ENCODE measurements at regions not wholly inside any gene's neighbourhood (a gene's known extent, or its start where the extent isn't known, plus 50 kb on each side); places are given as distances from the start of the nearest gene placed in this dataset.
"Not testable (repeated sequence)": the region's sequence is repeated elsewhere in the genome, so short reads cannot be mapped to it uniquely, and the experiment has no call there.

DNA sequence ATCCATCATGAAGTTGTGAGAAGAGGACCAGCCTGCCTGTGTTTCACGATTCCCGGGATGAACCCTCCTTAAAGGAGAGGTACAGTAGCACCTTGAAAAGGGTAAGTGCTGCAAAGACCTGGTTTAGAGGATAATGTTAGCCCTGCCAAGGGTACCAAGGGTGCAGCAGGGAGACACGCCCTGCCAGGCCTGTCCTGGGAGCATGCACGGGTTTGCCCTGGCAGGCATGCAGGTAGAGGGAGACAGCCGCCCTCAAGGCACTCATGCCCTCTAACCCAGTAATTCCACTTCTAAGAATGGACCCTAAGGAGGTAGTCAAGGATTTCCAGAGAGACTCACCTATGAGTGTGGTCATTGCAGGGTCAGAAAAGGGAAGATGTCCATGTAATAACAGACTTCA is 65.0 kb downstream of the DIO3 start:
- Histone ChIP-seq H3K27ac (ENCODE audit: low read length) (no peak overlapping the region), H3K4me3 (ENCODE audit: low read length) (no peak overlapping the region), H3K4me1 (ENCODE audit: control insufficient read depth, insufficient read depth, low read length) (no peaks in the 10 kb centered on the region), H3K9me3 (ENCODE audit: control insufficient read depth, low read length) (no peaks in the 10 kb centered on the region), H3K27me3 (ENCODE audit: control insufficient read depth, insufficient read depth) (no peaks in the 10 kb centered on the region)
- intact Hi-C loops (cut with DNase I), result loop anchor here in 3 of 4 donors (5.0 to 10.0 kb wide), 4 partner anchors 782 to 1242 kb away; no protein-coding TSS in a partner anchor
- ATAC-seq, result no peak
- WGBS, result 89% methylated on average over 5 of the region's 5 CpGs
- DNase-seq, result no peak

GRCh38 chr14:101627915-101628262 is 66.6 kb downstream of the DIO3 start:
- no peak for ATAC-seq

GRCh38 chr14:101628471-101628966 is 67.2 kb downstream of the DIO3 start:
- Histone ChIP-seq H3K9me3 (ENCODE audit: control insufficient read depth, low read length) (no peaks in the 10 kb centered on the region), H3K4me3 (ENCODE audit: low read length) (no peak overlapping the region), H3K27me3 (ENCODE audit: control insufficient read depth, insufficient read depth) (no peaks in the 10 kb centered on the region), H3K4me1 (ENCODE audit: control insufficient read depth, insufficient read depth, low read length) (no peaks in the 10 kb centered on the region), H3K27ac (ENCODE audit: low read length) (no peak overlapping the region)
- peak; percentile 80 to 90 (median 90) for DNase-seq
- intact Hi-C loops (cut with DNase I), result loop anchor here in 3 of 4 donors (2.0 to 10.0 kb wide), 5 partner anchors 784 to 1244 kb away; no protein-coding TSS in a partner anchor
- 5% methylated on average over 44 of the region's 44 CpGs for WGBS
- ATAC-seq, result peak; percentile 88 to 92

More at GRCh38 chr14:101627915-101628262, 66.6 kb downstream of the DIO3 start:
- H3K4me3 ChIP-seq (ENCODE audit: low read length), result no peak overlapping the region
- H3K27me3 ChIP-seq (ENCODE audit: control insufficient read depth, insufficient read depth), result no peaks in the 10 kb centered on the region
- 57% methylated on average over 16 of the region's 16 CpGs for WGBS
- H3K27ac ChIP-seq (ENCODE audit: low read length), result no peak overlapping the region
- DNase-seq, result peak in 1 of 3 donors; percentile 50
- H3K9me3 ChIP-seq (ENCODE audit: control insufficient read depth, low read length), result no peaks in the 10 kb centered on the region
- intact Hi-C loops (cut with DNase I), result loop anchor here in 3 of 4 donors (2.0 to 10.0 kb wide), 5 partner anchors 783 to 1243 kb away; no protein-coding TSS in a partner anchor
- H3K4me1 ChIP-seq (ENCODE audit: control insufficient read depth, insufficient read depth, low read length), result no peaks in the 10 kb centered on the region

DNA sequence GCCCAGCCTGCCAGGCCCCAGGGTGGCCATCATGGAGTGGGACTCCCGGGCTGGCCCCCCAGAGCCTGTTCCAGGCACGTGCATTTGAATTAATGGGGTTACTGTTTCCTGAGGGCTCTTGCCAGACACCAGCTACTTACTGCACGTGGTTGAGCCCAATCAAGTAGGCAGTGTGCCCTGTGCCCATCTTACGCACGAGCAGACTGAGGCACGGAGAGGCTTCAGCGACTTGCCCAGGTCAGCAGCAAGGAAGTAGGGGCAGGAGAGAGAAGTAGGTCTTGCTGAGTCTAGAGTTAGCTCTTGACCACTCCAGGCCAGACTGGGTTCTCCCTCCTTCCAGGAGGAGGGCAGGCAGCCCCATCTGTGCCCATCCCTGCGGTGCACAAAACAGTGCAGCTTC is 67.7 kb downstream of the DIO3 start:
- intact Hi-C loops (cut with DNase I), result loop anchor here in 3 of 4 donors (2.0 to 10.0 kb wide), 5 partner anchors 784 to 1244 kb away; no protein-coding TSS in a partner anchor
- Histone ChIP-seq H3K27me3 (ENCODE audit: control insufficient read depth, insufficient read depth) (no peaks in the 10 kb centered on the region), H3K4me1 (ENCODE audit: control insufficient read depth, insufficient read depth, low read length) (no peaks in the 10 kb centered on the region), H3K4me3 (ENCODE audit: low read length) (no peak overlapping the region), H3K27ac (ENCODE audit: low read length) (no peak overlapping the region), H3K9me3 (ENCODE audit: control insufficient read depth, low read length) (no peaks in the 10 kb centered on the region)
- ATAC-seq (no peak), DNase-seq (no peak)
- 70% methylated on average over 8 of the region's 8 CpGs for WGBS

DNA sequence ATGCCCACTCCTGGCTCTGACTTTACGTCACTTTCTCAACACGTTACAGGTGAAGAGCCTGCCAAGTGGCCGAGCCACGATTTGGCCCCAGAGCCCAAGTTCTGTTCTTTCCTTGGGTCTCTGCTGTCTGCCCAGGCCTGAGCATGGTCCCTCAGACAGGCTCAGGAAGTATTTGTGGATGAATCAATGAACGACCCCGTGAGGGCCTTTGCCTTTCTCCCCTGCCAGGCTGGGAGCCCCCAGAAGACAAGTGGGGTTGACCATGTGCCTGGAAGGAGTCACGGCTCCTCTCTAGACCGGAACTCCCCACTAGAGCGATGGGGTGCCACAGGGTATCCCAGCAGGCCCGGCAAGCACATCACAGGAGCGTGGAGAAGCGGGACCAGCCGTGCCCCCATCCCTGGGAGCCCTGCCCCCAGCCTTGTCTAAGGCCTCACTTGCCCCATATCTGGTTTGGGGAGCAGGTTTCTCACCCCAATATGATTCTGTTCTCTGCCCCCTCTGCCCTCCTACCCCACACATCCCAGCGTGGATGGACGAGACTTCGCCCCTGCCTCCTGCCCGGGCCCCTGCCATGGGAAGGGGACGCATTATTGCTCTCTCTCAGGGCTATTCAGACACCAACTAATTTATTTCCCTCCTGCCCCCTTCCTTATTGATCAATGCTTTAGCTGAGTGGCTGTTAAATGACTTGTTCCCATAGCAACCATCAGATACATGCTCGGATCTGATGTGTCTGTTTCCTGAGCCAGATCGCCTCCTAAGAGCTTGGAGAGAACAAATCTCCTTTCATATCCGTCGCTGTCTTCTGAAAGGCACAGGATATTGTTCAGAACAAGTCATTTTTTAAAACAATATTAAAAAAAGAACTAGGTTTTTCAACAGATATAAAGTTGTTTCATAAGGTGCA is 69.0 kb downstream of the DIO3 start:
- H3K27me3 ChIP-seq (ENCODE audit: control insufficient read depth, insufficient read depth), result no peaks in the 10 kb centered on the region
- WGBS, result 84% methylated on average over 22 of the region's 22 CpGs
- H3K4me1 ChIP-seq (ENCODE audit: control insufficient read depth, insufficient read depth, low read length), result no peaks in the 10 kb centered on the region
- DNase-seq, result no peak
- ATAC-seq, result no peak
- intact Hi-C loops (cut with DNase I), result loop anchor here in 1 of 4 donors (5.0 kb wide), 1 partner anchor 1248 kb away; no protein-coding TSS in a partner anchor
- H3K4me3 ChIP-seq (ENCODE audit: low read length), result no peak overlapping the region
- H3K27ac ChIP-seq (ENCODE audit: low read length), result no peak overlapping the region
- no peaks in the 10 kb centered on the region for H3K9me3 ChIP-seq (ENCODE audit: control insufficient read depth, low read length)

DNA sequence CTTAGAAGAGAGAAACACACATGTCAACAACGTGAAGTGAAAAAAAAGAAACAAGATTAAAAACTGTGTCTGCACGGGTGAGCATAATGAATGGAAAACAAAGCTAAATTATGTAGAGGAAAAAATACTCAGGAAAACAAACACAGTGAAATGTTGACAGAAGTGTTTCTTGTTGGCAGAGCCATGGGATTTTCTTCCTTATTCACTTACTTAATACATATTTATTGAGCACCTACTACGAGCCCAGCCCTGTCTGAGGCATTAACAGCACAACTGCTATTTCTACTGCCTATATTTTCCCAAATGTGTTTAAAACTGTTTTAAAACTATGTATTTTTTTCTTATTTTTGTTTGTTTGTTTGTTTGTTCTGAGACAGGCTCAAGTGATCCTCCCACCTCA is 69.9 kb downstream of the DIO3 start:
- Histone ChIP-seq H3K4me3 (ENCODE audit: low read length) (no peak overlapping the region), H3K27me3 (ENCODE audit: control insufficient read depth, insufficient read depth) (no peaks in the 10 kb centered on the region), H3K9me3 (ENCODE audit: control insufficient read depth, low read length) (no peaks in the 10 kb centered on the region), H3K4me1 (ENCODE audit: control insufficient read depth, insufficient read depth, low read length) (no peaks in the 10 kb centered on the region), H3K27ac (ENCODE audit: low read length) (no peak overlapping the region)
- intact Hi-C loops (cut with DNase I), result loop anchor here in 1 of 4 donors (5.0 kb wide), 1 partner anchor 1249 kb away; no protein-coding TSS in a partner anchor
- ATAC-seq (no peak), DNase-seq (no peak)
- WGBS, result 79% methylated on average over 3 of the region's 3 CpGs

DNA sequence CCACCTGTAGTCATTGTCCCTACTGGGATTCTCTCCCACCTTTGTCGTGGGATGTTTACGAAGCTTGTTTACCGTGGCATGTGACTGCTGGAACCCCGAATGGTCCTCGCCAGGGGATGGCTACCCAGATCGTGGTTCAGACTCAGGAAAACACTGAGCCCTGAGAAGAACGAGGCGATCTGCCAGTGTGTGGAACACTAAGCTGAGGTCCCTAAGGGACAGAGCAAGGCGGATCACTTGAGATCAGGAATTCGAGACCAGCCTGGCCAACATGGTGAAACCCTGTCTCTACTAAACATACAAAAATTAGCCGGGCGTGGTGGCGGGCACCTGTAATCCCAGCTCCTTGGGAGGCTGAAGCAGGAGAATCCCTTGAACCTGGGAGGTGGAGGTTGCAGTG is 70.7 kb downstream of the DIO3 start:
- H3K4me1 ChIP-seq (ENCODE audit: control insufficient read depth, insufficient read depth, low read length); ATAC-seq; H3K9me3 ChIP-seq (ENCODE audit: control insufficient read depth, low read length); H3K27ac ChIP-seq (ENCODE audit: low read length); H3K27me3 ChIP-seq (ENCODE audit: control insufficient read depth, insufficient read depth); DNase-seq; H3K4me3 ChIP-seq (ENCODE audit: low read length): not testable (repeated sequence)
- WGBS, result 86% methylated on average over 13 of the region's 13 CpGs
- intact Hi-C loops (cut with DNase I), result loop anchor here in 1 of 4 donors (5.0 kb wide), 1 partner anchor 1250 kb away; no protein-coding TSS in a partner anchor

DNA sequence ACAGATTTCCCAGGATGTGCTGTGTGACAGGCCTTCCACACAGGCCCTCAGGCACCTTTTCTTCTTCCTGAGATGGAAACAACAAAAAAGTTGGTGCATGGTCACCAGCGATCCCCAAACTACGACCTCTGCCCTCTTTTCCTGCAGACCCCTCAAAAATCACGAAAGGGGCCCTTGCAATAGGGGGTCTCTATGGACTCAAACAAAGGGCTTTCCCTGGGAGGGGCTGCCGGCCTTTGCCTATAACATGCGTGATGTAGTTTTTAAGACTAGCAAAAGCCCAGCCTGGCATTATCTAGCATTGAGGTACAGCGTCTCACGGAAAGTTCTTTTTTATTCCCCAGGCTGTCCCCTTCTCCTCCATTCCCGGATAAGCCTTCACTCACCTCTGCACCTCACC is 71.2 kb downstream of the DIO3 start:
- H3K9me3 ChIP-seq (ENCODE audit: control insufficient read depth, low read length), result no peaks in the 10 kb centered on the region
- H3K4me1 ChIP-seq (ENCODE audit: control insufficient read depth, insufficient read depth, low read length), result no peaks in the 10 kb centered on the region
- DNase-seq (no peak), ATAC-seq (no peak)
- intact Hi-C loops (cut with DNase I), result loop anchor here in 1 of 4 donors (5.0 kb wide), 1 partner anchor 1250 kb away; no protein-coding TSS in a partner anchor
- H3K4me3 ChIP-seq (ENCODE audit: low read length), result no peak overlapping the region
- H3K27ac ChIP-seq (ENCODE audit: low read length), result no peak overlapping the region
- no peaks in the 10 kb centered on the region for H3K27me3 ChIP-seq (ENCODE audit: control insufficient read depth, insufficient read depth)
- 84% methylated on average over 8 of the region's 8 CpGs for WGBS

DNA sequence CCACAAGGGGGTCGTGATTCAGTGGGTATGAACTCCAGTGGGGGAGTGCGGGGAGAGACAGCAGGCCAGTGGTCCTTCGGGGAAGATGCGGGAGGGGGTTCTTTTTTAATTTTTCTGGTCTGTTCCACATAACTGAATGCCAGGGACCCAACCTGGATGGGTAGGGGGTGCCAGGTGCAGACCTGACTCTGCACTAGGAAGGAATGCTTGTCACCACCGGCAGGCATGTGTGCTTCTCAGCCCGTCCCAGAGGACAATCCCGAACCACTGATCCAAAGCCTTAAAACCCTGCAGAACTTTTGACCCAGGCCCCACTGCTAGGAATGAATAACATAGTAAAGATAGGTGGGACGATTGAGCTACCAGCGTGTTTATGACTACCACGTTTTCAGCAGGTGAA is 72.0 kb downstream of the DIO3 start:
- no peaks in the 10 kb centered on the region for H3K9me3 ChIP-seq (ENCODE audit: control insufficient read depth, low read length)
- intact Hi-C loops (cut with DNase I), result loop anchor here in 1 of 4 donors (5.0 kb wide), 1 partner anchor 1251 kb away; no protein-coding TSS in a partner anchor
- WGBS, result 85% methylated on average over 10 of the region's 10 CpGs
- H3K27me3 ChIP-seq (ENCODE audit: control insufficient read depth, insufficient read depth), result no peaks in the 10 kb centered on the region
- ATAC-seq (no peak), DNase-seq (no peak)
- H3K4me1 ChIP-seq (ENCODE audit: control insufficient read depth, insufficient read depth, low read length), result no peaks in the 10 kb centered on the region
- H3K27ac ChIP-seq (ENCODE audit: low read length), result no peak overlapping the region
- H3K4me3 ChIP-seq (ENCODE audit: low read length), result no peak overlapping the region

DNA sequence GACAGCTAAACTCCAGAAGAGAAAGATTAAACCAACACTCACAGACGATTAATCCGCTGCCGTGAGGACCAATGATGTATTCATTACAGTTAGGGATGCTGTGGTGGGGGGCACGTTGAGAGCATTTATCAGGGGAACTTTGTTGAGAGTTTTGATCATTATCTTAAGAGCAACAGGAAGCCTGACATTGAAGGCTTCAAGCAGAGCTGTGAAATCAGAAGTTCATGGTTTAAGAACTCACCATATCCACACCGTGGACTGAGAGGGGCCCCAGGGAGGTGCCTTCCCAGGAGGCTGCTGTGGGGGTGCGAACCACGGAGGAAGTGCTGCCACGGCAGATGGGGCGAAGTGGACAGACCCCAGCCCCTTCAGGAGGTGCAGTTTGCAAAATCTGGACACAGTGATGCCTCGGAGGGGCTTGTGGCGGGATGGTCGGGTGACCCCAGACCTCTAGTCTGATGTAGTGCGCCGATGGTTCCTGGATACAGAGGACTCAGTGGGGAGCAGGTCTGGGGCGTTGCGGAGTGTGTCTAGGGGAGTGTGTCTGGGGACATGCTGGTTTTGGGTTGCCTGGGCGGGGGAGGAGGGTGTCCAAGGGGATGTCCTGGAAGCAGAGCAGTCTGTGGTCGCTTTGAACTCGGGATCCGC is 73.0 kb downstream of the DIO3 start:
- Histone ChIP-seq H3K4me3 (ENCODE audit: low read length) (no peak overlapping the region), H3K27me3 (ENCODE audit: control insufficient read depth, insufficient read depth) (no peaks in the 10 kb centered on the region), H3K9me3 (ENCODE audit: control insufficient read depth, low read length) (no peaks in the 10 kb centered on the region), H3K27ac (ENCODE audit: low read length) (no peak overlapping the region), H3K4me1 (ENCODE audit: control insufficient read depth, insufficient read depth, low read length) (no peaks in the 10 kb centered on the region)
- no peak for DNase-seq
- peak in 1 of 2 donors; percentile 11 for ATAC-seq
- whole genome bisulfite sequencing, result 69% methylated on average over 20 of the region's 20 CpGs
- intact Hi-C loops (cut with DNase I), result loop anchor here in 1 of 4 donors (5.0 kb wide), 1 partner anchor 1252 kb away; no protein-coding TSS in a partner anchor

All from right cardiac atrium (tissue), 5 donors.